ENCODE measurements at regions not wholly inside any gene's neighbourhood (a gene's known extent, or its start where the extent isn't known, plus 50 kb on each side); places are given as distances from the start of the nearest gene placed in this dataset.

DNA sequence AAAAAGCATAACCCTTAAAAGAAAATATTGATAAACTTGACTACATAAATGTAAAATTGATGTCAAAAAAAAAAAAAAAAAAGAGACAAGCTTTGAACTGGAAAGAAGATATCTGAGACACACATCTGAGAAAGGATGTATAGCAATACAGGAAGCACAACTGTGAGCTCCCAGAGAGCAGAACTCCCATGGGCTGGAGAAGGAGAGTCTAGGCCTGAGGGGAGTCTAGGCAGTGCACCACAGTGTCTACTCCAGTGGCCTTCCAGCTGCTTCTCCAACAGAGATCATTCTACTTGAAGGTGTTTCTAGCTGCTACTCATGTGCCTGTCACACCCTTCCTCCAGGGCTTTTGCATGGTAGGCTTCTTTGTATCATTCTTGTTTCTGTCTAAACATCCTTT lies 54.2 kb upstream of the SYT9 start:
- ChIA-PET CTCF (interaction anchor here (0.7 to 1.6 kb wide), 4 partner anchors 54 to 468 kb away, joined by 3 to 7 read pairs (median 4); no protein-coding TSS in a partner anchor), POLR2A (no interaction called here)
- no peak overlapping the region for H3K4me3 ChIP-seq (ENCODE audit: low read depth in 2 of 2, low read length in 1 of 2)
- no peak overlapping the region for H3K4me2 ChIP-seq
- no peaks in the 10 kb centered on the region for H3K36me3 ChIP-seq (replicated peaks in 1 of 2; ENCODE audit: control insufficient read depth in 1 of 2, insufficient read depth in 2 of 2, low read length in 1 of 2)
- no peaks in the 10 kb centered on the region for H3K27me3 ChIP-seq (ENCODE audit: insufficient read depth)
- no peak overlapping the region for H3K9ac ChIP-seq
- no peaks in the 10 kb centered on the region; the same call in 1 of the 2 replicates for H3K9me3 ChIP-seq
- no peaks in the 10 kb centered on the region for H4K20me1 ChIP-seq (ENCODE audit: insufficient read depth)
- no peaks in the 10 kb centered on the region for H3F3A ChIP-seq (replicated peaks; ENCODE audit: insufficient read depth)
- H3K79me2 ChIP-seq (ENCODE audit: insufficient read depth) = no peaks in the 10 kb centered on the region
- no peak overlapping the region for H2AFZ ChIP-seq (ENCODE audit: low read depth)
- no peak overlapping the region for H3K27ac ChIP-seq (ENCODE audit: low read depth in 2 of 2, low read length in 1 of 2)
- H3K9me2 ChIP-seq = no peaks in the 10 kb centered on the region
- TF ChIP-seq NFIC (IDR thresholded peaks at IDR 0.05; ENCODE audit: borderline replicate concordance) (no peak), TCF12 (IDR thresholded peaks at IDR 0.05) (no peak), YY1 (IDR thresholded peaks at IDR 0.05; ENCODE audit: low read depth) (no peak), EP300 (IDR thresholded peaks at IDR 0.05; ENCODE audit: borderline replicate concordance in 1 of 2, low read depth in 1 of 2, low read length in 1 of 2) (no peak), POLR2AphosphoS5 (IDR thresholded peaks at IDR 0.05; ENCODE audit: low read depth, low read length) (no peak), MEF2A (IDR thresholded peaks at IDR 0.05; ENCODE audit: borderline replicate concordance, low read depth) (no peak), SMC3 (IDR thresholded peaks at IDR 0.05; ENCODE audit: low read depth, low read length) (no peak)
- TF ChIP-seq, protein P1, sequence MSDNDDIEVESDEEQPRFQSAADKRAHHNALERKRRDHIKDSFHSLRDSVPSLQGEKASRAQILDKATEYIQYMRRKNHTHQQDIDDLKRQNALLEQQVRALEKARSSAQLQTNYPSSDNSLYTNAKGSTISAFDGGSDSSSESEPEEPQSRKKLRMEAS (IDR thresholded peaks at IDR 0.05; ENCODE audit: low read depth) = no peak
- TF ChIP-seq, protein P2, sequence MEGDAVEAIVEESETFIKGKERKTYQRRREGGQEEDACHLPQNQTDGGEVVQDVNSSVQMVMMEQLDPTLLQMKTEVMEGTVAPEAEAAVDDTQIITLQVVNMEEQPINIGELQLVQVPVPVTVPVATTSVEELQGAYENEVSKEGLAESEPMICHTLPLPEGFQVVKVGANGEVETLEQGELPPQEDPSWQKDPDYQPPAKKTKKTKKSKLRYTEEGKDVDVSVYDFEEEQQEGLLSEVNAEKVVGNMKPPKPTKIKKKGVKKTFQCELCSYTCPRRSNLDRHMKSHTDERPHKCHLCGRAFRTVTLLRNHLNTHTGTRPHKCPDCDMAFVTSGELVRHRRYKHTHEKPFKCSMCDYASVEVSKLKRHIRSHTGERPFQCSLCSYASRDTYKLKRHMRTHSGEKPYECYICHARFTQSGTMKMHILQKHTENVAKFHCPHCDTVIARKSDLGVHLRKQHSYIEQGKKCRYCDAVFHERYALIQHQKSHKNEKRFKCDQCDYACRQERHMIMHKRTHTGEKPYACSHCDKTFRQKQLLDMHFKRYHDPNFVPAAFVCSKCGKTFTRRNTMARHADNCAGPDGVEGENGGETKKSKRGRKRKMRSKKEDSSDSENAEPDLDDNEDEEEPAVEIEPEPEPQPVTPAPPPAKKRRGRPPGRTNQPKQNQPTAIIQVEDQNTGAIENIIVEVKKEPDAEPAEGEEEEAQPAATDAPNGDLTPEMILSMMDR (IDR thresholded peaks at IDR 0.05) = no peak
- peaks cover 0 to 3% of the 10 kb centered on the region in 2 experiments; a peak in 2 of 4 replicates for H3K4me1 ChIP-seq (ENCODE audit: control insufficient read depth in 1 of 2, insufficient read depth in 2 of 2, low read depth in 1 of 2, low read length in 1 of 2)
- DNase-seq = no peak
